ENCODE measurements at regions not wholly inside any gene's neighbourhood (a gene's known extent, or its start where the extent isn't known, plus 50 kb on each side); places are given as distances from the start of the nearest gene placed in this dataset.

DNA sequence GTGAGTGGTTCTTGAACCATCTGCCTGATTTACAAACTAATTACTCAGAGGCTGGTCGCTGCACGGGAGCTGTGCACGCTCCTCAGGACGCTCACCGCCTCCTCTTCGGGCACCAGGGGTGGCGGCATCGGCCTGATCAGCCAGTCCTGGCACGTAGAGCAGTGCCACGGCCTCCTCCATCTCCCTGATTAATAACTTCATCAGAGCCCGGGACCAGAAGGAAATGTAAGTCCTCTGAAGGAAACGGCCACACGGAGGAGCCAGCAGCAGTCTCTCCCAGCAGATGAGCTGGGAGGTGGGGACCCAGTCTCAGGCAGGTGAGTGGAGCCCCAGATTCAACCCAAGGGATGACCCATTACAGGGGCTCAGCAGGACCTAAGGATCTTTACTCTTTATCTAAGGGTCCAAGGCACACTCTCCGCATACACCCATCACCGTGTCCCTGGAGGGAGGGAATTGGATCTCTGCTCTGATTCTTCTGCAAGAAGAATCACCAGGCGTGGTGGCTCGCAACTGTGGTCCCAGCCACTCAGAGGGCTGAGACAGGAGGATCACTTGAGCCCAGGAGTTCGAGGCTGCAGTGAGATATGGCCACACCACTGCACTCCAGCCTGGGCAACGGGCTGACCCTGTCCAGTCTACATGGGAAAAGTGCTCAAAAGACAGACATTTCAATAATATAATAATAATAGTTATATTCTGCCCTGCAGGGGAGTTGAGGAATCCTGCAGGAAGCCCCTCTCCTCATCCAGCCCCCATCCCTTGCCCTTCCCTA is 366.5 kb downstream of the SEC14L1 start:
- no peak for DNase-seq

DNA sequence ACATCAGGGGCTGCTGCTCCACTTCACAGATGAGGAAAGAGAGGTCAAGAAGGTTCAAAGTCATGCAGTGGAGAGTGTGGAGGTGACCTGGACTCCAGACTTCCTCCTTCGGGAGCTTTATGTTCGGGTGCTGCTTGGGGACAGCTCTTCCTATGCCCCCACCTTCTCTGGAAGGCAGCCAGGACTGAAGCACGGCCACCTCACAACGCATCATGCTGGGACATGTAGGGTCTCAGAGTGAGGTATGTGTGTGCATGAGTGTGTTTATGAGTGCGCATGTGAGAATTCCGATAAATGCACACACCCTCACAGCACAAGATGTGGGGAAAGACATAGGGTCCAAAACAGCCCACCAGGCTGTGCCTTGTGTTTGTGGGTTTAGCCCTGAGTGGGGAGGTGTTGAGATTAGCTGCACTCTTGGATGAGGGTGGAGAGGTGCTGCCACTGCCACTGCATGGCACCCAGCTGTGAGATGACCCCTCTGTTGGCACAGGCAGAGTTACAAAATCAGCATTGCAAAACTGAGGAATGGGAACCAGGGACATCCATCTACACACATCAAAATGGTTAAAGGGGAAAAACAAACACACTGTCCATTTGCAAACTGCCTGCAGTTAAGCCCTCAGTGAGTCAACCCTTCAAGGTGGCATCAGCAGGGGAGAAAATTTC is 367.4 kb downstream of the SEC14L1 start:
- no peak for DNase-seq

DNA sequence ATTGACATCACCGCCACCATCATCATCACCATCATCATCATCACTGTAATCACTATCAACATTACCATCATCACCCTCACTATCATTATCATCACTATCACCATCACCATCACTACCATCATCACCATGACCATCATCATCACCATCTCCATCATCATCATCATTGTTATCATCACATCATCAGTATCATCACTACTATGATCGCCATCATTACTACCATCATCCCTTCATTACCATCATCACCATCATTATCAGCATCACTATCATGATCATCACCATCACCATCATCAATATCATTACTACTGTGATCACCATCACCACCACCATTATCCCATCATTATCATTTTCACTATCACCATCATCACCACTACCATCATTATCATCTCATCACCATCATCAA is 368.3 kb downstream of the SEC14L1 start:
- DNase-seq, result no peak

DNA sequence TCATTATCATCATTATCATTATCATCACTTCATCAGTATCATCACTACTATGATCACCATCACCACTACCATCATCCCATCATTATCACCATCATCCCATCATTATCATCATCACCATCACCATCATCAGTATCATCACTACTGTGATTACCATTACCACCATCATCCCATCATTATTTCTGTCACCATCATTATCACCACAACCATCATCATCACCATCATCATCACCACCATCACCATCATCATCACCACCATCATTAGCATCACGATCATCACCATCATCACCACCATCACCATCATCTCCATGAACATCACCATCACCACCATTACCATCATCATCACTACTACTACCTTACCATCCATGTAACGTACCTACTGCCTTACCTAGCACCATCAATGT is 368.8 kb downstream of the SEC14L1 start:
- DNase-seq, result no peak

DNA sequence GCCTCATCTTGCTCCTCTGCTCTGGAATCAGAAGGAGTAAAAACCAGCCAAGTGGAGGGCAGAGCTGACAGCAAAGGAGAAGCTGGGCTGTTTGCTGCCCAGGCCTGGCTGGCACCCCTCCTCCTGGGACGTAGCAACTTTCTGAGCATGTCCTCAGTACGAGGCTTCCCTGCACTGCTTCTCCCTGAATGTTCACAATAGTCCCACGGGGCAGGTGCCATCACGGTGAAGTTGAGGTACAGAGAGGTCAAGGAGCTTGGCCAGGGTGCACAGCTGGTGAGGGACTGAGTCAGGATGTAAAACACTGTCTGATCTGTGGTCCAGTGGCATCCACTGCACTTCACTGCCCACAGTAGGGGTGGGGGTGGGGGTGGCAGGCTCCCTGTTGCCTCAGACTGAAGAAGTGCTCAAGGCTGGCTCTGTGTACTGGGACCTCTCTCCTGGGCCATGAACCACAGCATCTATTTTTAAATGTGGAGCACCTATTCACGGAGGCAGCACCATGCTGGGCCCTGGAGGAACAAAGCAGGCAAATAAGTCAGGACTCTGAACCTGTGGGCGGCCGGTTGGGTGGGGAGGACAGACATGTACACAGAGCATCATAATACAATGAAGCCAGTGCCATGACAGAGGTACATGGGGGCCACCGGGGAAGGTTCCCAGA is 369.5 kb downstream of the SEC14L1 start:
- DNase-seq, result no peak

GRCh38 chr17:77511514-77512061 is 370.8 kb downstream of the SEC14L1 start:
- no peak for DNase-seq

- no peak for DNase-seq
Observed at GRCh38 chr17:77512062-77512946, 371.5 kb downstream of the SEC14L1 start.

DNA sequence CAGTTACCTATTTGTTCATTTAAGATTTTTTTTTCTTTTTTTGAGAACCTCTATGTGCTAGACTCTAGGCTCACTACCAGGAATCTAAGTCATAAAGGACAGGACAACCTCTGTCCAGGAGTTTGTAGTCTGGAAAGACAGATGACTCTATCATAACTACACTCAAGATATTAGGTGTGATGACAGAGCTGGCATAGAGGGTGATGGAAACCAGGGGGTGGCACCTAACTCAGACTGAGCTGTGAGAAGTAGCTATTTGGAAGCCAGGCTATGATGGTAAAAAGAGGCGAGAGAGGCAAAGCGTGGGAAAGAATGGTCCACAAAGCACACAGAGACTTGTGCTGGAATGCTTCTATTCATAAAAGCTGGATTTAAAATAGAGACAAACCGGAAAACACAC is 372.3 kb downstream of the SEC14L1 start:
- DNase-seq, result no peak

- no peak for DNase-seq
Observed at GRCh38 chr17:77515227-77515626, 374.5 kb downstream of the SEC14L1 start.

- DNase-seq, result no peak
Observed at GRCh38 chr17:77516902-77517301, 376.1 kb downstream of the SEC14L1 start.

DNA sequence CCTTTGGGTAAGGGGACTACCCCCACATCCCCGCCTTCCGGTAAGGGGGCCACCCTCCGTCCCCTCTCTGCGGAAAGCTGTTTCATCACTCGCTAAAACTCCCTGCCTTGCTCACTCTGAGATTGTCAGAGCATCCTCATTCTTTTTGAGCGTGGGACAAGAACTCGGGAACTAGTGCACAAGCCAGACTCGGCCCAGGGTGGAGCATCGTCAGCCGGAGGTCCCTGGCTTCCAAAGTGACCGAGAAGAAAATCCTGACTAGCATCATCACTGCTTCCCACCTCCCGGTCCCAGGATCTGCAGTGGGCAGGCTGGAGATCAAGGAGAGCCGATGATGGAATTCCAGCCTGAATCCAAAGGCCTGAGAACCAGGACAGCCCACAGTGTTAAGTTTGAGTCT is 380.3 kb downstream of the SEC14L1 start:
- DNase-seq, result no peak

GRCh38 chr17:77523540-77523939 is 382.8 kb downstream of the SEC14L1 start:
- DNase-seq, result no peak

DNA sequence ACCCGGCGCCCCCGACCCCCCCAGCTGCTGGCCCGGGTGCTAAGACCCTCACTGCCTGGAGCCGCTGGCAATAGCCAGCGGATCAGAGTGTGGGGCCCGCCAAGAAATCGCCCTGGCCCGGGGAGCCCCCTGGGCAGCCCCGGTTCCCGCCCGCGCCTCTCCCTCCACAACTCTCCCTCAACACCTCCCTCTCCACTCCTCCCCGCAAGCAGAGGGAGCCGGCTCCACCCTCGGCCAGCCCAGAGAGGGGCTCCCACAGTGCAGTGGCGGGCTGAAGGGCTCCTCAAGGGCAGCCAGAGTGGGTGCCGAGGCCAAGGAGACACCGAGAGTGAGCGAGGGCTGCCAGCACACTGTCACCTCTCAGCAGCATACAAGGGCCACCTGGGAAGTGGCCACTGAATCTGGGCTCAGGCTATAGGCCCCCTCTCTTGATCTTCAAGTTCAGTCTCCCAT is 385.5 kb downstream of the SEC14L1 start:
- DNase-seq, result no peak

GRCh38 chr17:77526728-77527350 is 386.1 kb downstream of the SEC14L1 start:
- no peak for DNase-seq

DNA sequence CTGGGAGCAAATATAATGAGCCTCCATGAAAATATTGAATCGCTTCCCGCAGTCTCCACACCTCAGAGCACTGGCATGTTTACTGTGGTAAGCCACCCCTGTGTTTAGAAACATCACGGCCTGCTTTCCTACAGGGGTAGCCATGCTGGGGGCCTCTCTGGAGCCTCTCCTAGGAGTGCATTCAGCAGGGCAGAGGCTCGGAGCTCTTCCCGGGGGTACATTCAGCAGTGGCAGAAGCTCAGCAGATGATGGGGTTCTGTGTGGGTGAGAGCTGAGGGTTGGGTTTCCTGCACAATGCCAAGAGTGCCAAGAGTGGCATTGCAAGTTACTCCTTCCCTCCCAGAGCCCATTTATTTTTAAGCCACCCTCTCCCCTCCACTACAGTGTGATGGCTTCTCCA is 386.6 kb downstream of the SEC14L1 start:
- no peak for DNase-seq

- no peak for DNase-seq
Observed at GRCh38 chr17:77527836-77528505, 387.2 kb downstream of the SEC14L1 start.

GRCh38 chr17:77528516-77529327 is 388.0 kb downstream of the SEC14L1 start:
- no peak for DNase-seq

GRCh38 chr17:77529328-77529650 is 388.5 kb downstream of the SEC14L1 start:
- DNase-seq, result no peak

DNA sequence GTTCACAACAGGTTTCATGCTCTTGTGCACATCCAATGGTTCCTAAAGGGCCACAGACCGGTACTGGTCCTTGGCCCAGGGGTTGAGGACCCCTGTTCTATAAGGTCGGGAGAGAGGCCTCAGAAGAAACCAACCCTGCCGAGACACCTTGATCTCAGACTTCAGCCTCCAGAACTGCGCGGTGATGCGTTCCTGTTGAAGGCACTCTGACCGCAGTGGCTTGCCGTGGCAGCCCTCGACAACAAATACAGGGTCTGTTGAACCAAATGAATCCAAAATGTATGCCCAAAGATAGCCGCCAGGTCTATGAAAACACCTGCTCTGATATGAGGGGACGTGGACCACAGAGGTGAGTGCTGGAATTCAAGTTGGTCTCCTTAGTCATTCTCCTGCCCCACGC is 389.8 kb downstream of the SEC14L1 start:
- DNase-seq, result no peak

GRCh38 chr17:77531002-77531401 is 390.2 kb downstream of the SEC14L1 start:
- no peak for DNase-seq

DNA sequence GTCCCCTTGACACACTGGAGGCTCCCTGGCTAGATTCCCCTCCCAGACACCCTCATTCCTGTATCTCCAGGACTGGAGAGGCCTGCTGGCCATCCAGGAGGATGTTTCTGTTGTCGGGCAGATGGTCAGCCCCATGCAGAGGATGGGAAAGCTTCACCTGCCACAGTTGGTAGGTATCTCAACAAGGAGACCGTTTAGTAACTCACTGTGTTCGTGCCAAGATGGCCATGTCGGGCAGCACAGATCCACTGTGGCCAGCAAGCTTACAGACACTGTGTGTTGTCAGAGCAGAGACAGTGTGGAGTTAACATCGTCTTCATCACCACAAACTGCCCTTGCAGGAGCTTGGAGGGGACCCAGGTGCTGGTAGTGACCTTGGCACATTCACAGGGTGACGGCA is 390.9 kb downstream of the SEC14L1 start:
- no peak for DNase-seq
